HG02623 (cell line): ENCODE measurements at regions not wholly inside any gene's neighbourhood (a gene's known extent, or its start where the extent isn't known, plus 50 kb on each side); places are given as distances from the start of the nearest gene placed in this dataset.

ENCODE experiments used
- ATAC-seq: cut with Tn5 transposase; IDR thresholded peaks from one replicate; pipeline ENCODE4 v1.9.1; 2021; ENCODE audit warnings: moderate library complexity; ENCODE audit not compliant: unreplicated experiment

DNA sequence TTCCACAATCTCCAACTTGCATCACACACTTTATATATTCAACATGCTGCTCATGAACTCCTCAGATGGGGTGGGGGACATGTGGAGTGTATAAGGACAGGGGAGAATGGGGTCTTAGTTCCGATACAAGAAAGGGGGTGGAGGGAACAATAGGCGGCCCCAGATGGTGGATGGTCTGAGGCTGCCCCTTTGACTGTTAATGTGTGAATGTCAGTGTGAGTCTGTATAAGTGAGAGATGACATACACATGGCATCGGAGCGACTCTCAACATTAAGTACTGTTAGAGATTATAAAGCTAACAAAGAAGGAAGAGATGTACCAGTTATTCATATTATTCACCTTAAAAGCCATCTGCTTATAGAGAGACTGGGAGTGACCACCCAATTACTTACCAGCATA is 193.1 kb downstream of the AXIN2 start:
- ATAC-seq: no peak

DNA sequence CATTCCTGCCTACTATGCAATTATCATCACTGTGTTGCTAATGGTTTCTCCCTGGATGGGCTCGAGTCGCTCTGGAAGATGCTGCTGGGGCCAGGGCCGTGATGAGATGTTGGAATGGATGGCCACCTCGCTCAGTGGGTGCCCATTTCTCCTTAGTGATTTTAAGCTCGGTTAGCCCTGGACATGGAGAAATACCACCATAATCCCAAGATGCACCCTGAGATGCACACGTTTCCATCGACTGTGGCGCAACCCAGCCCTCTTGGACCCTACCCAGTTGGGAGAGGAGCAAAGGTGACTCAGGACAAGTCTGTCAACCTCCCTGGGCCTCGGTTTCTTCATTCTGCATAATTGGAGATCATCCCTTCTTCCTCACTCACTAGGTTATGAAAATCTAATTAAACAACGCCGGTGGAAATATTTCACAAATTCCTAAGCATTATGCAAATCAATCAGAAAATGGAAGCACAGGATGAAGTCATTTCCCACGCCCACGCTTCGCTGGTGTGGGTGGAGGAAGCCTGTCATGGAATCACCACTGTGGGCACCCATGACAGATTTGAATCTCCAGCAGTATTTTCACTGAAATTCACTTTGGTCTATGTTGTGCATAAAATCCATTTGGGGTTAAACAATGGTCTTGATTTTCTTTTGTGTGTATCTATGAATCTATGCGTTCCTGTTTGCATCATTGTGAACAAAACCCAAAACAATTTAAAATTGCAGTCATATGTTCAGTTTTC is 195.2 kb downstream of the AXIN2 start:
- ATAC-seq: no peak

DNA sequence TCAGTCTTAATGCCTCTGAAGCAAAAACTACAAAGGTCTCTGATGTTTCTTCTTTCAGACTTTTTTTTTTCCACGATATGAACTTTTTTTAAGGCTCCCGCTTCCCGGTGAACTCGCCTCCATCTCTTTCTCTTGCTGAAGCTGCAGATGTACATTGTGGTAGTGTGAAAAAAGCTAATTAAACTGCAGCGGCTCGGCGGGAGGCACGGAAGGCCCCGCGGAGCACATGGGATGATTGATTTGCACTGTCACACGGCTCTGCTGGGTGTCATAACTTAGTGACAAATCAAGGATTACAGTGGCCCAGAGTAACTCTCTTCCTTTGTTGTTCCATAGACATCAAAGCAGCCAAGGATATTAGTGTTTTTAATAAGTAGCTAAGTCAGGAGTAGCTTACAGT is 196.3 kb downstream of the AXIN2 start:
- no peak for ATAC-seq

DNA sequence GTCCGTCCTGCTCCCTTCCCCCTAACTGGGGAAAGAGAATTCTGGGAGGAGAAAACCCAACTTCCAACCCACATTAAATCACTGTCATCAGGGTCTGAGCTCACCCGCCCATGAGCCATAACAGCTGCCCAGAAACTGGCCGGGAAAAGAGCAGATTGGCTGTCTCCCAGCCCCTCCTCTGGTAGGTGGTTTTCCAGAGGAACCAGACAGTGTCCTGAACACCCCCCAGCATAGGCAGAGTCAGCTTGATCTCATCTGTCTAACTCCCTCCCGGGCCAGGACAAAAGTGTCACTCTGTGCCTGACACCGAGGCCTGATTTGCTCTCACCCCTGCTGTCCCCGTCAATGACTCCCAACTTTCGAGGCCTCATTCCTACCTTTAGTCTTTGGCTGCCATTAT is 197.0 kb downstream of the AXIN2 start:
- ATAC-seq: no peak

DNA sequence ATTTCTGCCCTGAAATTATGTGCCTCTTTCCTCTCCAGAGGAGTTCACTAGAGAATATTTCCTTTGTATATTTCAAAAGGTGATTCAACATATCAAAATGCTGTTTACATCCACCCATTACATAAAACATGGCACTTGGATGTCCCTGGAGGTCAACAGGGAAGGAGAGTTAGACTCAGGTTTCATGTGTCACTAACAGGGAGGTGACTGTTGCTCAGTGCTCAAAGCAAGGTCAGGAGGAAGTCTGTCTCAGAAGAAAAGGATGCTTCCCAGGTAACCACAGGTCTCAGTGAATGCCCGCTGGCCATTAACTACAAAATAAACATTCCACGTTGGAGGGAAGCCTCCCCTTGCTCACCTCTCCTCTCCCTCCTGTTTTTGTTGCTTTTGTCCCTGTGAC is 198.6 kb downstream of the AXIN2 start:
- ATAC-seq: no peak

DNA sequence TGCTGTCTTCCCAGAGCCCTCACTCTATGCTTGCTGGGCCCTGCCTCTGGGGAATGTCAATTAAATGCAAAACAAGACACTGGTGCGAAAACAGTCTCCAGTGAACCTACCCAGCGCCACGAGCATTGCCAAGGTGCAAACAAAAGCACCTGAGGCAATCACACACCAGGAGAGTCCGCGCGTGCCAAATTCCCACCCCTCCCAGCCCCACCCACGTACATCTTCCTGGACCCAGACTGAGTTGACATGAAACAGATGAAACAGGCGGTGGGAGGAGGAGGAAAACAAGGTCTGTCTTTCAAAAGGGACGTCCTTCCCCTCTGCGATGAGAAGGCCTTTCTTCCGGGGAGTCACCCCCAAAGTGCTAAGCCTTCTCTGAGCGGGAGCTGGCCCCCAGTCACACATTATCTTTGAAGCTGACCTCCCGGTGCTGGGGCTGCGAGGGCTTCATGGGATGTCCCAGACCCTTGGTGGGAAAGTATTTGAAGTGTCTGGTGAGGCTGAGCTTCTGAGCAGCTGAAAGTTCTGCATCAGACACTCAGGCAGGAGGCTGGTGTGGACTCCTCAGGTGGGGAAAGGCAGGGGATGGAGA is 200.4 kb downstream of the AXIN2 start:
- no peak for ATAC-seq

DNA sequence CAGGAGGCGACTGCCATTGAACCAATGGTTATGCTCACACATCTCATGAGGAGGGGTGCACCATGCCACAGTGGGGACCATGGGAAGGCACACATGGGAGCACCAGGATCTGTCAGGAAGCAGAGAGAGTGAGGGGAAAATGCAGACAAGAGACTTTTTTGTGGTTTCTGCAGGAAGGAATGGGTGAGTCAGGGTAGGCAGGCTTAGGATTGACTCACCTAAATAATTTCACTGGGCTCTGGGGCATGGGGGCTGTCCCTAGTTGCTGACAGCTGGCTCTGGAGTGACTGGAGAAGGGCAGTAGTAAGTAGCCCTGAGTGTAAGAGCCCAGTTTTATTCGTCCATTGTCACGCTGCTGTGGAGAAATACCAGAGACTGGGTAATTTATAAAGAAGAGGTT is 202.4 kb downstream of the AXIN2 start:
- ATAC-seq: no peak

DNA sequence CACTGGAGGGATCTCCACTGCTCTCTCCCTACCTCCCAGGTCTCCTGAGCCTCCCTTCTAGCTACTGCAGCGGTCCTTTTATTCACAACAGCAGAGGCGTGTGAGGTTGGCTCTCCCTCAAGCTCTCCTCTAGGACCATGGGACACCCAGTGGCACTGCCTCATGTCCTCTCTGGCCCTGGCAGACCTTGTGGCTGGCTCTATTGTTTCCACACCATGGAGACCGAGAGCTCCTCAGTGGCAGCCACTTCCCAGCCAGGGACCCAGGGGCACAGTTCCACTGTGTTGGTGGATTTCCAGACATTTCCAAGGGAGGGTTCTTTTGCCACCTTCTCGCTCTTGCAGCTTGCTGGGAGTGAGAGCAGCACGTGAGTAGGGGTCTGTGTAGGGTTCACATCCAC is 204.9 kb downstream of the AXIN2 start:
- ATAC-seq: no peak

DNA sequence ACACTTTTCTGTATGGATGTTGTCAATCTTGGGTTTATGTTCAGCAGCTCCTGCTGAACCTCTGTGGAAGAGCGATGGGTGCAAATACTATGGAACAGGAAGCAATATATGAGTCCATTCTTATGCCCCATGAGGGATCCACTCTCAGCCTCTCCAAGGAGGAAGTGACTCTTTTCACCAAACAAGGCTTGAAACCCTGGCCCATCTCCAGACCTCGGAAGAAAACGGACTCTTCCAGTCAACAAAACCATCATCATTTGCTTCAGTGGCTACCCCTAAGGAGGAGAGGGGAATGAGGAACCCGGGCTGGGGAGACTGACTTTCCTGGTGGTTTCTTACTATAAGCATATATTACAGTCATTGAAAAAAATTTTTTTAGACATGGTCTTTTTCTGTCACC is 206.2 kb downstream of the AXIN2 start:
- no peak for ATAC-seq

DNA sequence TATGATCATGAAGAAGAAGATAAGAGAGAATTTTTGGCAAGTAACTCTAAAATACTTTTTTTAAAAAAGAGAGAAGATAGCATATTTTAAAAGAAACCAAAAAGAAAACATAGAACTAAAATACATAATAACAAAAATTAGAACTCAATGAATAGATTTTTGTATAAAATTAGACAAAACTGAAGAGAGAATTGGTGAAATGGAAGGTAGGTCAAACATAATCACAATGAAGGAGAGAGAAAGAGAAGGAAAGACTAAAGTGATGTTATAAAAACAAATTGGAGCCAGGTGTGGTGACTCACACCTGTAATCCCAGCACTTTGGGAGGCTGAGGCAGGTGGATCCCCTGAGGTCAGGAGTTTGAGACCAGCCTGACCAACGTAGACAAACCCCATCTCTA is 211.5 kb downstream of the AXIN2 start:
- no peak for ATAC-seq

DNA sequence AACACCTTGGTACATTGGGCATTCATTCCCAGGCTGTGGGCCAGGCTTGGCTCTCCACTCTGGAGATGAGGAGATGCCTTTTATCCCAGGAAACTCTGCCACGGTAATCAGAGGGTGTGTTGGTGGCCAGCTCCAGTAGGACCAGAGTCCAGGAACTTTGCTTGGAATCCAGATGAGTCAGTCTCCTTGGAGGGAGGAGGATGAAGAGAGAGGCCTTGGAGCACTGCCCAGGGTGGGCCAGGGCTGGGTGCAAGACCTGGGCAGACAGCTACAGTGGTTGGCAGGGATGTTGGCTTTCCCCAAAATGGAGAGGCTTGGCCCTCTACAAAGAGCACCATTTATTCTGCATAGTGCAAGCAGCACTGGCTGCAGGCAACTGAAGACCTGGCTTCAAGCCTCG is 209.0 kb downstream of the RGS9 start:
- ATAC-seq: no peak

DNA sequence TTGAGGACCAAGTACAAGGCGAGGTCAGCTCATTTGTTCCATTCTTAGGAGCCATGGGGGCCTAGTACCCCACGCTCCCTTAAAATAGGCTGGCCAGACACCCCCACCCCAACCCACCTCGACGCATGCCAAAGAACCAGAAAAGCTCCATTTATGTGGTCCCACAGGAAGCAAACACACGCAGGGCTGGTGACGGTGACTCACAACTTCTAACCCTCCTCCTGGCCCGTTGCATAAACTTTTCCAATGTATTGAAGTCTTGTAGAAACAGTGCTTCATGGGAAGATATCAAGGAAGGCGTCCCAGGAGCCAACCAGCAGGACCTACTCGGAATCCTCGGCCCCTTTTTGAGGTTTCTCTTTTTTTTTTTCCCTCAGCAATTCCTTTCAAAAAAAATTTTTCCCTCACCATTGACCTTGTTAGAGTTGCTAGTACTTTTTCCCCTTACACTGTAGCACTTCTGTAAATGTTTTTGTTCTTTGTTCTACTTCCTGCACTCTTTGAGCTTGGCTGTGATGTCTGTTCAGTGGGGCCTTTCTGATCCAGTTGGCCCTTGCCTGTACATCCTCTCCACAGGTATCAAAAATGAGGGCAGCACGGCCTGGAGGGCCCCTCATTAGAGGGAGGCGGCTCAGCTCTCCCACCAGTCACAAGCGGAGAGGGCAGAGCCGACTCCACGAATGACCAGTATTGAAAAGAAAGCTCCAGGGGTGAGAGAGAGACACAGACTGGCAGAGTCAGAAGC is 208.3 kb downstream of the RGS9 start:
- ATAC-seq: no peak

DNA sequence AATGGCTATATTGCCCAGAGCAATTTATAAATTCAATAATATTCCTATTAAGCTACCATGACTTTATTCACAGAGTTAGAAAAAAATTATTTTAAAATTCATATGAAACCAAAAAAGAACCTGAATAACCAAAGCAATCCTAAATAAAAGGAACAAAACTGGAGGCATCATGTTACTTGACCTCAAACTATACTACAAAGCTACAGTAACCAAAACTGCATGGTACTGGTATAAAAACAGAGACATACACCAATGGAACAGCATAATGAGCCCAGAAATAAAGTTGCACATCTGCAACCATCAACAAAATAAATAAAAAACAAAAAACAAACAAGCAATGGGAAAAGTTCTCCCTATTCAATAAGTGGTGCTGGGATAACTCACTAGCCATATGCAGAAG is 203.2 kb downstream of the RGS9 start:
- ATAC-seq: no peak

DNA sequence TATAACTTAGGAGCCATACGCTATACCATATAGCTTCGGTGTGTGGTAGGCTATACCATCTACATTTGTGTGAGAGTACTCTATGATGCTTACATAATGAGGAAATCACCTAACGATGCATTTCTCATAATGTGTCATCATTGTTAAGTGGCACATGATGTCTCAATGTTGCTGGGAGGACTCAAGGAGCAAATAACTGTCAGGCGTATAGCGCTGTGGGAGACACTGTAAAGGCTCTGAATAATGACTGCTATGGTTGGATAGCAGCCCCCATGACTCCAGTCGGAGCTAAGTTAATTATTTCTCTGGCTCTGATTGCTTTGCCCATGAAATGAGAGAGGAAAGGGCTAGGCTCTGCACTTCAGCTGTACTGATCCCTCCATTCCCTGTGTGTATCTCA is 197.2 kb downstream of the RGS9 start:
- ATAC-seq: no peak

DNA sequence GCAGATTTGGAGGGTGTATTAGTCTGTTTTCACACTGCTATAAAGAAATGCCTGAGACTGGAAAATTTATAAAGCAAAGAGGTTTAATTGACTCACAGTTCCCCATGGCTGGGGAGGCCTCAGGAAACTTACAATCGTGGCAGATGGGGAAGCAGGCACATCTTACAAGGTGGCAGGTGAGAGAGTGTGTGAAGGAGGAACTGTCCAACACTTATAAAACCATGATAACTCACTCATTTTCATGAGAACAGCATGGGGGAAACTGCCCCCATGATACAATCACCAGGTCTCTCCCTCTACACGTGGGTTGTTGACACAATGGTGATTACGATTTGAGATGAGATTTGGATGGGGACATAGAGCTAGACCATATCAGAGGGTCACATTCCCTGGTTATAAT is 195.6 kb downstream of the RGS9 start:
- no peak for ATAC-seq

DNA sequence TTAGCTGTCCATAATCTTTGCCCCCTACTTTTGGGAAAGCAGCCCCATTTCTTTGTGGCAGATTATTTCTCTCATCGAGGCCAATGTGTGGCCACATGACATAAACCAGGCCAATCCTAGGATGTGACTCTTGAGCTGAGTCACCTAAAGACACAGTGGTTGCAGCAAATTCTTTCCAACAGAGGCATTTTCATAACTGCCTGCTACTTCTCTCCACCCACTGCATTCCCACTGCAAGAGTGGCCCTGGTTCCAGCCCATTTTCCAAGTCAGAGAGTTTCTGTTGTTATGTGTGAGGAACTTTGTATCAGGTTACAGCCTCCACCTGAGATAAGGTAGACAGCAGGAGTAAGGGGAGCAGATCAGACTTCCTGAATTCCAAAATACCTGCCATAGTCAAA is 195.2 kb downstream of the RGS9 start:
- ATAC-seq: no peak

DNA sequence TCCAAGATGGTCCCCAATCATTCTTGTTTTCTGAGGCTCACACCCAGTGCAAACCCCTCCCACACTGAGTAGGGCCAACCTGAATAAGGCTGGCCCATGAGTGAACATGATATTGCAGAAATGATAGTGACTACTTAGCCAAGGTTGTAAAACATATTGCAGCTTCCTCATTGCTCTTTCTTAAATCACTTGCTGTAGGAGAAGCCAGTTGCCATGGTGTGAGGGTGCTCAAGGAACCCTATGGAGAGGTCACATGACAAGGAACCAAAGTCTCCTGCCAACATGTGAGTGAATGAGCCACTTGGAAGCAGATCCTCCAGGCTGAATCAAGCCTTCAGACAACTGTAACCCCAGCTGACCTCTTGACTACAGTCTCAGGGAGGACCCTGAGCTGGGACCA is 191.4 kb downstream of the RGS9 start:
- no peak for ATAC-seq

DNA sequence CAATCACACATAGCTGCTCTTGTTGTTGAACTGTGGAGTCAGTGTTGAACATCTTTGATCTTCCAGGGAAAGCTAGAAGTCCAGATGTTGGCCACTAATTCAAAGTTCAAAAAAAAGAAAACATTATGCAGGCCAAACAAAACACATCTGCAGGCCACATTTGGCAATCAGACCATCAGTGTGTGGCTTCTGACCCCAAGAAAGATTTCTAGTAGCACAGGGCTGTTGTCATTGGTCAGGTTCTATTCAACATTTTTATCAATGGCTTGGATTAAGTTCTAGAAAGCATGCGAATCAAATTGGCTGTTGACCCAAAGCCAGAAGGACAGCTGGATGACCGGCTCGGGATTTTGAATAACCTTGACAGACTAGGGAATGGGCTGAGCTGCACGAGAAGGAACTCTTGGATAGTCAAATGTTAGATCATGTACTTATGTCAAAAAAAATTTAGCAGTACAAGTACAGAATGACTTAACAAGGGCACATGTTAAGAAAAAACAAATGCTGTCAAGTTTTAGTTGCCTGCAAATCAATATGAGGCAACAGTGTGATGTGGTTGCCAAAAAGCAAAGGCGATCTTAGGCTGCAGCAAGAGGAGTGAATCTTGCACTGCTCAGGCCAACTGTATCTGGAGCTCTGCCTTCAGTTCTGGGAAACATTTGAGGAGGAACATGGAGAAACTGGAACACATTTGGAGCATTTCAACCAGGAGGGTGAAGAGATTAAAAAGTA is 187.6 kb downstream of the RGS9 start:
- ATAC-seq: no peak

DNA sequence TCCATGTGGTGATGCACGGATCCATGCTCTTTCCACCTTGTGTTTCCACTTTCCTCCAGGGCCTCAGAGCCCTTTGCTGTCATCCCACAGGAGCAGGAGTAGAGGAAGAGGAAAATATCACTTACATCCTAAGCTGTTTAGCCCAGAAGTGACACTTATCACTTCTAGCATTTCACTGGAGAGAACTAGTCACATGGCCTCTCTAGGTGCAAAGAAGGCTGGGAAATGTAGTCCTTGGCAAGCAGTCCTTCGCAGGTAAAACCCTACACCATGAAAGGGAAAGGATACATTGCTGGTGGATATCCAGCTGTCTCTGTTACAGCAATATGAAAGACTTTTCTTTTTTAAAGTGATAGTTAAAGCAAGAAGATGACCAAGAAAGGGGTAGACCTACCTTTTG is 185.9 kb downstream of the RGS9 start:
- ATAC-seq: no peak

DNA sequence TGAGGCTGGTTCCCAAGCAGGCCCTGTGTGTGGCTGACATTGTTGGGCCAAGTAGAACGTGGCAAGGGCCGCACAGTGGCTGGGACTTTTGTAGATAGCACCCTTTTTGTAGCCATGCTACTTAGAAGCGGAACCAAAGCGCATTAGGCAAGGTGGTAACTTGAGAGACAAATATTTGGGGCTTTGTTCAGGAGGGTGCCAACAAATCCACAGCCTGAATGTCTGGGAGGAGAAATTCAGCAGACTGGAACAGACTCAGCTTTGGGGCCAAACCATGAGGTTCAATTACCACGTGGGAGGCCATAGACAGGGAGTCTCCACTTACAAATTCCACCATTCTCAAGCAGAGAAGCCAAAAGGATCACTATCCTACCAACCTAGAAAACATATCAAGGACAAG is 183.7 kb downstream of the RGS9 start:
- ATAC-seq: no peak

DNA sequence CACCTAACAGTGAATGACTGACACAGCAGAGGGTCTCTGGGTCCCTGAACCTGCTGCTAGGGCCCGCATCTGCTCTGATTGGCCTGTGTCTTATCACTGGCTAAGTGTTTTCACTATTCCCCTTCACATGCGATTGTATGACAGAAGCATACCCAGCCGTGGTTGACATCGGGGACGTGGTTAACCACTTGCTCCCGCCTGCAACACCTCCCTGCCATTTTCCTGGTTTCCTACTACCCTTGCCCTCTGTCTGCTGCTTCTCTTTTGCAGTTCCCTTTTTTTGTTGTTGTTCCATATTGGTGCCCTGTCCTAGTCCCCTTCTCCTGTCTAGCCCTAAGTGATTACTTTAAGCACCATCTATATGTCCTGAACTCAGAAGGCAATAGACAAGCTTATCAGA is 177.0 kb downstream of the RGS9 start:
- ATAC-seq: no peak
